ENCODE measurements at regions not wholly inside any gene's neighbourhood (a gene's known extent, or its start where the extent isn't known, plus 50 kb on each side); places are given as distances from the start of the nearest gene placed in this dataset.

- TF ChIP-seq, protein P1, sequence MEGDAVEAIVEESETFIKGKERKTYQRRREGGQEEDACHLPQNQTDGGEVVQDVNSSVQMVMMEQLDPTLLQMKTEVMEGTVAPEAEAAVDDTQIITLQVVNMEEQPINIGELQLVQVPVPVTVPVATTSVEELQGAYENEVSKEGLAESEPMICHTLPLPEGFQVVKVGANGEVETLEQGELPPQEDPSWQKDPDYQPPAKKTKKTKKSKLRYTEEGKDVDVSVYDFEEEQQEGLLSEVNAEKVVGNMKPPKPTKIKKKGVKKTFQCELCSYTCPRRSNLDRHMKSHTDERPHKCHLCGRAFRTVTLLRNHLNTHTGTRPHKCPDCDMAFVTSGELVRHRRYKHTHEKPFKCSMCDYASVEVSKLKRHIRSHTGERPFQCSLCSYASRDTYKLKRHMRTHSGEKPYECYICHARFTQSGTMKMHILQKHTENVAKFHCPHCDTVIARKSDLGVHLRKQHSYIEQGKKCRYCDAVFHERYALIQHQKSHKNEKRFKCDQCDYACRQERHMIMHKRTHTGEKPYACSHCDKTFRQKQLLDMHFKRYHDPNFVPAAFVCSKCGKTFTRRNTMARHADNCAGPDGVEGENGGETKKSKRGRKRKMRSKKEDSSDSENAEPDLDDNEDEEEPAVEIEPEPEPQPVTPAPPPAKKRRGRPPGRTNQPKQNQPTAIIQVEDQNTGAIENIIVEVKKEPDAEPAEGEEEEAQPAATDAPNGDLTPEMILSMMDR (IDR thresholded peaks at IDR 0.05; ENCODE audit: low read depth, low read length), result no peak
- H3K4me3 ChIP-seq (ENCODE audit: low read depth, low read length), result no peak overlapping the region
These were observed 330.2 kb downstream of the NDFIP2 start for GRCh38 chr13:79811170-79811569.

DNA sequence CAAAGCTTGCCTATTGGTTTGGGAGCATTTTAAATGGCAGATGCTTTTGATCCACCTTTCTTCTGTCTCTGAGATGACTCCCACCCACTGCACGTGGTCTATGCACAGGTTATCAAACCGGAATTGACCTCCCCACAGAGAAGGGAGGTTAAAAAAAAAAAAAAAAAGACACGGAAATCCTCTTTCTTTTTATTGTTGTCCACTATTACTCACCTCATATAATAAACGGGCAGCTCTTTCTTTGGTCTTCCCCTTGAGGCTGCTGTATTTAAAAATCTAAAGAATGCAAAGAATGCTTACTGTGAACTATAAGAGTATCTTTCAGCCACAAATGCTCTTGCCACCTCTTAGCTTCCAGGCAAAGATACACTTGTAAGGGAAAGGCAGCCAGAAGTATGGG, 329.7 kb downstream of the NDFIP2 start:
- TF ChIP-seq, protein P1 (IDR thresholded peaks at IDR 0.05; ENCODE audit: low read depth, low read length), result no peak
- H3K4me3 ChIP-seq (ENCODE audit: low read depth, low read length), result no peak overlapping the region

GRCh38 chr13:79810018-79810417, 329.1 kb downstream of the NDFIP2 start:
- TF ChIP-seq, protein P1 (IDR thresholded peaks at IDR 0.05; ENCODE audit: low read depth, low read length), result no peak
- H3K4me3 ChIP-seq (ENCODE audit: low read depth, low read length), result no peak overlapping the region

GRCh38 chr13:79808475-79808874, 327.5 kb downstream of the NDFIP2 start:
- TF ChIP-seq, protein P1 (IDR thresholded peaks at IDR 0.05; ENCODE audit: low read depth, low read length), result no peak
- no peak overlapping the region for H3K4me3 ChIP-seq (ENCODE audit: low read depth, low read length)

DNA sequence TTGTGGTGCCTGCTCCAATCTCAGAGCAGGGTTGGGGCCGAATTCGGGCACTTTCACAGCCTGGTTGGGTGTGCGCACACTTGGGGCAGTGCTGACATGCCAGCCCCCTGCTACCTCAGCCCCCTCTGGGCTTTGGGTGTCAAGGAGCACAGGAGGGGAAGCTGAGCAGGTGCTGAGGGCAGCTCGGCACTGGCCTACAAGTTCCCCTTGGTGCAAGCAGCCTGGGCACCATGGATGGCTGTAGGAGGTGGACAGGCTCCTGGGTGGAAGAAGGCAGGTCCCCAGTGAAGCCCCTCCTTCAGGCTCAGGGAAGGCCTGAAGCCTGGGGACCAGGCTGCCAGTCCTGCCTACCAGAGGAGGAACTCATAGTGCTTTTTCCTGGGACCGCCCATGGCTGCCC, 326.6 kb downstream of the NDFIP2 start:
- no peak overlapping the region for H3K4me3 ChIP-seq (ENCODE audit: low read depth, low read length)
- TF ChIP-seq, protein P1 (IDR thresholded peaks at IDR 0.05; ENCODE audit: low read depth, low read length), result no peak

GRCh38 chr13:79806821-79807220, 325.9 kb downstream of the NDFIP2 start:
- TF ChIP-seq, protein P1 (IDR thresholded peaks at IDR 0.05; ENCODE audit: low read depth, low read length), result no peak
- no peak overlapping the region for H3K4me3 ChIP-seq (ENCODE audit: low read depth, low read length)

- TF ChIP-seq, protein P1 (IDR thresholded peaks at IDR 0.05; ENCODE audit: low read depth, low read length), result no peak
- H3K4me3 ChIP-seq (ENCODE audit: low read depth, low read length), result no peak overlapping the region
These were observed 324.4 kb downstream of the NDFIP2 start for GRCh38 chr13:79805317-79805716.

Measured in WI38 (cell line).